ENCODE measurements at regions not wholly inside any gene's neighbourhood (a gene's known extent, or its start where the extent isn't known, plus 50 kb on each side); places are given as distances from the start of the nearest gene placed in this dataset.

DNA sequence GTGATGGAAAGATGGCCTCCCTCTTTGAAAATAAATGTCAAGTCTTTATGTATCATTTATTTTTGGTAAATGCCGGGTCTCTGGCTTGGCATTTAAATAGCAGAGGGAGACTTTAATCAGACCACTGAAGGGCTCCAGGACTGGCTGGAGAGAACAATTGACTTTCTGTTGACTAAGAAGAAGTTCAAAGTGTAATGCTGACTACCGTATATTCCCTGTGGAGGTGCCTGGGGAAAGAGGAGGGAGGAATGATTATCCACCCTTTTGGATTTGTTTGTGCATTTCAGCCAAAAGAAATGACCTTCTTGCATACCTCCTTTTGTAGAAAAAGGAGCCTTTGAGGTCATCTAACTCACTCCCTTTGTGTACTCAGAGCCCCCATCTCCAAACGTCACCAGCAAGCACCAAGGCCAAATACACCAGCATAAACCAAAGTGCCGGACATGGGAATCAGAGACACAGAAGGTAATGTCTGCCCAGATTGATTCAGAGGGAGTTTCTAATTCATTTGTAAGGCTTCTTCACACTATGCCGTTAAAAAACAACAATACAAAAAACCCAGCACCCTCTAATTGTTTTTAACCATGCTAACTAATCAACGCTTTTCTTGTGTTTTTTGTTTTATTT lies 75.2 kb downstream of the PRLHR start:
- TF ChIP-seq, protein P1, sequence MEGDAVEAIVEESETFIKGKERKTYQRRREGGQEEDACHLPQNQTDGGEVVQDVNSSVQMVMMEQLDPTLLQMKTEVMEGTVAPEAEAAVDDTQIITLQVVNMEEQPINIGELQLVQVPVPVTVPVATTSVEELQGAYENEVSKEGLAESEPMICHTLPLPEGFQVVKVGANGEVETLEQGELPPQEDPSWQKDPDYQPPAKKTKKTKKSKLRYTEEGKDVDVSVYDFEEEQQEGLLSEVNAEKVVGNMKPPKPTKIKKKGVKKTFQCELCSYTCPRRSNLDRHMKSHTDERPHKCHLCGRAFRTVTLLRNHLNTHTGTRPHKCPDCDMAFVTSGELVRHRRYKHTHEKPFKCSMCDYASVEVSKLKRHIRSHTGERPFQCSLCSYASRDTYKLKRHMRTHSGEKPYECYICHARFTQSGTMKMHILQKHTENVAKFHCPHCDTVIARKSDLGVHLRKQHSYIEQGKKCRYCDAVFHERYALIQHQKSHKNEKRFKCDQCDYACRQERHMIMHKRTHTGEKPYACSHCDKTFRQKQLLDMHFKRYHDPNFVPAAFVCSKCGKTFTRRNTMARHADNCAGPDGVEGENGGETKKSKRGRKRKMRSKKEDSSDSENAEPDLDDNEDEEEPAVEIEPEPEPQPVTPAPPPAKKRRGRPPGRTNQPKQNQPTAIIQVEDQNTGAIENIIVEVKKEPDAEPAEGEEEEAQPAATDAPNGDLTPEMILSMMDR (conservative IDR thresholded peaks at IDR 0.05; ENCODE audit: low read length) = no peak
- no peak for TF ChIP-seq EZH2phosphoT487 (IDR thresholded peaks at IDR 0.05; ENCODE audit: borderline replicate concordance, low read depth, low read length)

All from OCI-LY7 (cell line).